ENCODE measurements at regions not wholly inside any gene's neighbourhood (a gene's known extent, or its start where the extent isn't known, plus 50 kb on each side); places are given as distances from the start of the nearest gene placed in this dataset.

DNA sequence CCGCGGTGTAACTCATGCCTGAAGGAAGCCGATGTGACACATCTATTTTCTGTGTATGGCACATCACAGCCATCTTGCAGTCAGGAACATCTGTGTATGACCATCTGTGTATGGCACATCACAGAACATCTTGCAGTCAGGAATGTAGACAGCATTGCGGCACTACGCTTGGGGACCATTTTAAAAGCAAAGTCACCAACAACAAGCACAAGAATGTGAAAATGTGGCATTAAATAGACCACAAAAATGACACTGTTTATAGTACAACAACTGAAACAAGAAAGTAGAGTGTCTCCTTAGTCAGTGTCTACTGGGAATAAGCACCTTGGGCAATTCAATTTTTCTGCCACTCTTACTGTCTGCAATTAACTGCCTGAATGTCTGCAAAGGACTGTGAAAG is 124.4 kb downstream of the HGF start:
- TF ChIP-seq RAD21 (IDR thresholded peaks at IDR 0.05; ENCODE audit: low read depth) (no peak), TAF1 (IDR thresholded peaks at IDR 0.05; ENCODE audit: low read depth) (no peak), REST (IDR thresholded peaks at IDR 0.05; ENCODE audit: low read depth) (no peak), YY1 (IDR thresholded peaks at IDR 0.05; ENCODE audit: low read depth) (no peak), ZBTB7A (IDR thresholded peaks at IDR 0.05; ENCODE audit: low read depth) (no peak), EP300 (IDR thresholded peaks at IDR 0.05; ENCODE audit: borderline replicate concordance) (no peak), CEBPB (IDR thresholded peaks at IDR 0.05) (no peak), TEAD4 (IDR thresholded peaks at IDR 0.05) (no peak), USF1 (IDR thresholded peaks at IDR 0.05) (no peak), EGR1 (IDR thresholded peaks at IDR 0.05) (no peak), FOXM1 (IDR thresholded peaks at IDR 0.05; ENCODE audit: borderline replicate concordance, low read depth) (no peak), TCF12 (IDR thresholded peaks at IDR 0.05; ENCODE audit: low read depth) (no peak)
- TF ChIP-seq, protein P1, sequence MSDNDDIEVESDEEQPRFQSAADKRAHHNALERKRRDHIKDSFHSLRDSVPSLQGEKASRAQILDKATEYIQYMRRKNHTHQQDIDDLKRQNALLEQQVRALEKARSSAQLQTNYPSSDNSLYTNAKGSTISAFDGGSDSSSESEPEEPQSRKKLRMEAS (IDR thresholded peaks at IDR 0.05): no peak

Measured in Ishikawa (cell line).